Hepatocyte (in vitro differentiated cells): ENCODE measurements at regions not wholly inside any gene's neighbourhood (a gene's known extent, or its start where the extent isn't known, plus 50 kb on each side); places are given as distances from the start of the nearest gene placed in this dataset.
"Not testable (repeated sequence)": the region's sequence is repeated elsewhere in the genome, so short reads cannot be mapped to it uniquely, and the experiment has no call there.

Experiments used
- DNase-seq: peaks from one replicate; pipeline ENCODE4 v3.0.0-alpha.2; 2016; ENCODE audit warnings: low spot score
- H2AFZ ChIP-seq: fragments of 200-600 bp; sonication (generic); 2 replicates; pipeline ENCODE4 v1.6.0; 2016; ENCODE audit warnings: antibody characterized with exemption, mild to moderate bottlenecking
- H3K27ac ChIP-seq: fragments of 200-600 bp; sonication (generic); 2 replicates; pipeline ENCODE4 v1.5.1; 2016; ENCODE audit warnings: mild to moderate bottlenecking
- H3K27me3 ChIP-seq: fragments of 200-600 bp; sonication (generic); 2 replicates; pipeline ENCODE4 v1.6.1; 2016
- H3K36me3 ChIP-seq: fragments of 200-600 bp; sonication (generic); replicated peaks from 2 replicates; pipeline ENCODE4 v1.5.1; 2016; ENCODE audit warnings: low read depth; ENCODE audit not compliant: insufficient read depth
- H3K4me1 ChIP-seq: fragments of 200-600 bp; sonication (generic); 2 replicates; pipeline ENCODE4 v1.5.1; 2016; ENCODE audit warnings: mild to moderate bottlenecking, moderate library complexity; ENCODE audit not compliant: insufficient read depth
- H3K4me2 ChIP-seq: fragments of 200-600 bp; sonication (generic); 2 replicates; pipeline ENCODE4 v1.6.0; 2016
- H3K4me3 ChIP-seq: fragments of 200-600 bp; sonication (generic); 2 replicates; pipeline ENCODE4 v1.5.1; 2016; ENCODE audit warnings: mild to moderate bottlenecking
- H3K79me2 ChIP-seq: fragments of 200-600 bp; sonication (generic); 2 replicates; pipeline ENCODE4 v1.6.0; 2017; ENCODE audit warnings: mild to moderate bottlenecking
- H3K9me2 ChIP-seq: fragments of 200-600 bp; sonication (generic); replicated peaks from 2 replicates; pipeline ENCODE4 v1.6.0; 2017; ENCODE audit warnings: mild to moderate bottlenecking; ENCODE audit not compliant: insufficient read depth
- H3K9me3 ChIP-seq: fragments of 200-600 bp; sonication (generic); 2 replicates; pipeline ENCODE4 v1.5.1; 2016; ENCODE audit warnings: low read depth, mild to moderate bottlenecking
- H4K20me1 ChIP-seq: fragments of 200-600 bp; sonication (generic); 2 replicates; pipeline ENCODE4 v1.6.0; 2016; ENCODE audit warnings: mild to moderate bottlenecking; ENCODE audit not compliant: insufficient read depth, poor library complexity, severe bottlenecking
- CTCF ChIP-seq: fragments of 200-600 bp; sonication (generic); IDR thresholded peaks from 2 replicates; pipeline ENCODE4 v1.5.1; 2016; ENCODE audit warnings: antibody characterized with exemption, mild to moderate bottlenecking; ENCODE audit not compliant: poor library complexity
- EZH2 ChIP-seq: fragments of 200-600 bp; sonication (generic); IDR thresholded peaks from 2 replicates; pipeline ENCODE4 v1.6.1; 2016; ENCODE audit warnings: antibody characterized with exemption, mild to moderate bottlenecking, borderline replicate concordance
- EZH2phosphoT487 ChIP-seq: fragments of 200-600 bp; sonication (generic); IDR thresholded peaks from one replicate; pipeline ENCODE4 v1.6.1; 2018; ENCODE audit warnings: antibody characterized with exemption, mild to moderate bottlenecking, low read depth, moderate library complexity; ENCODE audit not compliant: unreplicated experiment, severe bottlenecking
- WGBS: methylation state at CpG from one replicate; pipeline ENCODE4 v1.1.6; 2016; ENCODE audit warnings: low lambda C conversion rate; ENCODE audit errors: missing lambda C conversion rate; 5-methylcytosine and 5-hydroxymethylcytosine counted together

GRCh38 chr1:98288494-98288893, 367.7 kb upstream of the DPYD start:
- Histone ChIP-seq H2AFZ (no peak overlapping the region), H3K4me3 (no peak overlapping the region), H3K79me2 (no peaks in the 10 kb centered on the region), H3K9me3 (no peaks in the 10 kb centered on the region), H3K27ac (no peak overlapping the region), H3K4me2 (no peak overlapping the region), H3K9me2 (no peaks in the 10 kb centered on the region), H3K36me3 (no peaks in the 10 kb centered on the region), H3K27me3 (no peaks in the 10 kb centered on the region), H4K20me1 (no peaks in the 10 kb centered on the region), H3K4me1 (no peaks in the 10 kb centered on the region)
- WGBS = 91% methylated on average over 2 of the region's 2 CpGs
- DNase-seq = no peak
- TF ChIP-seq EZH2 (no peak), CTCF (no peak), EZH2phosphoT487 (no peak)

- no peaks in the 10 kb centered on the region for H4K20me1 ChIP-seq
- H3K79me2 ChIP-seq = no peaks in the 10 kb centered on the region
- H3K4me3 ChIP-seq = no peak overlapping the region
- TF ChIP-seq EZH2phosphoT487 (no peak), EZH2 (no peak), CTCF (no peak)
- H3K9me2 ChIP-seq = no peaks in the 10 kb centered on the region
- DNase-seq = no peak
- H3K9me3 ChIP-seq = no peaks in the 10 kb centered on the region
- H3K36me3 ChIP-seq = no peaks in the 10 kb centered on the region
- no peak overlapping the region for H2AFZ ChIP-seq
- H3K4me1 ChIP-seq = no peaks in the 10 kb centered on the region
- no peaks in the 10 kb centered on the region for H3K27me3 ChIP-seq
- 82% methylated on average over 2 of the region's 2 CpGs for WGBS
- no peak overlapping the region for H3K27ac ChIP-seq
- no peak overlapping the region for H3K4me2 ChIP-seq
These were observed 366.8 kb upstream of the DPYD start for GRCh38 chr1:98287626-98288025.

GRCh38 chr1:98286656-98287055, 365.8 kb upstream of the DPYD start:
- Histone ChIP-seq H3K9me3 (no peaks in the 10 kb centered on the region), H3K4me2 (no peak overlapping the region), H3K27me3 (no peaks in the 10 kb centered on the region), H2AFZ (no peak overlapping the region), H3K4me1 (no peaks in the 10 kb centered on the region), H3K36me3 (no peaks in the 10 kb centered on the region), H3K4me3 (no peak overlapping the region), H4K20me1 (no peaks in the 10 kb centered on the region), H3K79me2 (no peaks in the 10 kb centered on the region), H3K9me2 (no peaks in the 10 kb centered on the region), H3K27ac (no peak overlapping the region)
- TF ChIP-seq EZH2phosphoT487 (no peak), CTCF (no peak), EZH2 (no peak)
- no peak for DNase-seq
- 58% methylated on average over 1 of the region's 1 CpG for WGBS

GRCh38 chr1:98285286-98285685, 364.5 kb upstream of the DPYD start:
- not testable (repeated sequence) for H3K4me2 ChIP-seq, H3K4me1 ChIP-seq, H2AFZ ChIP-seq, H3K27me3 ChIP-seq, H3K36me3 ChIP-seq, H3K9me2 ChIP-seq, H4K20me1 ChIP-seq, H3K4me3 ChIP-seq, H3K27ac ChIP-seq, H3K9me3 ChIP-seq, DNase-seq, H3K79me2 ChIP-seq
- 78% methylated on average over 2 of the region's 2 CpGs for WGBS
